ENCODE measurements at regions not wholly inside any gene's neighbourhood (a gene's known extent, or its start where the extent isn't known, plus 50 kb on each side); places are given as distances from the start of the nearest gene placed in this dataset.

- TF ChIP-seq CTCF (IDR thresholded peaks at IDR 0.05) (no peak), POLR2A (IDR thresholded peaks at IDR 0.05) (no peak), POLR2AphosphoS5 (IDR thresholded peaks at IDR 0.05) (no peak), EP300 (IDR thresholded peaks at IDR 0.05; ENCODE audit: low read depth) (no peak)
Measured at GRCh38 chr6:65771946-65772345, 64.9 kb upstream of the EYS start.
